GM12892 (cell line): ENCODE measurements at regions not wholly inside any gene's neighbourhood (a gene's known extent, or its start where the extent isn't known, plus 50 kb on each side); places are given as distances from the start of the nearest gene placed in this dataset.

Source experiments
- POLR2A ChIP-seq: IDR thresholded peaks from 2 replicates; pipeline ENCODE4 v1.6.1; 2011; ENCODE audit warnings: low read depth, low read length, control low read depth
- POLR2AphosphoS5 ChIP-seq: IDR thresholded peaks from 2 replicates; pipeline ENCODE4 v1.6.1; 2011; ENCODE audit warnings: low read depth, low read length, control low read depth
- TAF1 ChIP-seq: IDR thresholded peaks from 2 replicates; pipeline ENCODE4 v1.6.1; 2011; ENCODE audit warnings: low read depth, mild to moderate bottlenecking, control low read depth, low read length, borderline replicate concordance

DNA sequence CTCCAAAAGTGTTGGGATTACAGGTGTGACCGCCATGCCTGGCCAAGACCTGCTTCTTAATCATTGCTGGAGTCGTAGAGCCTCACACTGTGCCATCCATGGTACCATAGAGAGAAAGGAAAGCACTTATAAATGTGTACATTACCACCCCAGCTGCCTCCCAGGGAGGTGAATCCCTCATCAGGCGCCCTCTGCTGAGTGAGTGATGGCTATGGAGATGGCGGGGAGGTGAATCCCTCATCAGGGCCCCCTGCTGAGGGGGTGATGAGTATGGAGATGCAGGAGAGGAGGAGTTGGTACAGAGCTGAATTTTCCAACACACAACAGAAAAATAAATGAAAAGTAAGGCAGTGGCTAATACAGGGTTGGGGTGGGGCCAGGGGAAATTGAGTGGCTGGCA, 263.4 kb downstream of the UQCRFS1 start:
- TF ChIP-seq TAF1 = no peak
- TF ChIP-seq POLR2A = no peak
- TF ChIP-seq POLR2AphosphoS5 = no peak
